GM18511 (cell line): ENCODE measurements at regions not wholly inside any gene's neighbourhood (a gene's known extent, or its start where the extent isn't known, plus 50 kb on each side); places are given as distances from the start of the nearest gene placed in this dataset.

ENCODE experiments used
- ATAC-seq: cut with Tn5 transposase; IDR thresholded peaks from one replicate; pipeline ENCODE4 v1.9.1; 2021; ENCODE audit warnings: mild to moderate bottlenecking, moderate library complexity; ENCODE audit not compliant: unreplicated experiment

GRCh38 chr5:77948476-77948875 is 172.3 kb upstream of the TBCA start:
- no peak for ATAC-seq

GRCh38 chr5:77947041-77947428 is 170.9 kb upstream of the TBCA start:
- no peak for ATAC-seq

GRCh38 chr5:77946381-77947040 is 170.4 kb upstream of the TBCA start:
- ATAC-seq, result no peak

GRCh38 chr5:77945874-77946273 is 169.7 kb upstream of the TBCA start:
- ATAC-seq, result no peak

GRCh38 chr5:77944757-77945340 is 168.7 kb upstream of the TBCA start:
- ATAC-seq, result no peak

DNA sequence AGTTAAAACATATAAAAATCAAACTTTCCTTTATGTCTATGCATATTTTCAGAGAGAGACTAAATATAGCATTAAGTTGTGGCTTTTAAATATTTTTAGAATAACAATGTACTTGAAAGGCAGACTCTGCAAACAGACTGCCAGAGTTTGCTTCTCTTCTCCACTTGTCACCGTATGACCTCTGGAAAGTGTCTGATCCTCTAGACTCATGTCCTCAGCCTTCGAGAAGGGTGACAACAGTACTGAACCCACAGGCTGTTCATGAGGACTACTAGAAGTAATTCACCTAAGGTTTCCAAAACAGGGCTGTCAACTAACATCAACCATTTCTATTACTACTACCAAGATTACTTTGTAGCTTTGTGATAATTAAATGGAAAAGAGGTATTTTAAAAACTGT is 167.7 kb upstream of the TBCA start:
- no peak for ATAC-seq

GRCh38 chr5:77942578-77943239 is 166.6 kb upstream of the TBCA start:
- no peak for ATAC-seq

DNA sequence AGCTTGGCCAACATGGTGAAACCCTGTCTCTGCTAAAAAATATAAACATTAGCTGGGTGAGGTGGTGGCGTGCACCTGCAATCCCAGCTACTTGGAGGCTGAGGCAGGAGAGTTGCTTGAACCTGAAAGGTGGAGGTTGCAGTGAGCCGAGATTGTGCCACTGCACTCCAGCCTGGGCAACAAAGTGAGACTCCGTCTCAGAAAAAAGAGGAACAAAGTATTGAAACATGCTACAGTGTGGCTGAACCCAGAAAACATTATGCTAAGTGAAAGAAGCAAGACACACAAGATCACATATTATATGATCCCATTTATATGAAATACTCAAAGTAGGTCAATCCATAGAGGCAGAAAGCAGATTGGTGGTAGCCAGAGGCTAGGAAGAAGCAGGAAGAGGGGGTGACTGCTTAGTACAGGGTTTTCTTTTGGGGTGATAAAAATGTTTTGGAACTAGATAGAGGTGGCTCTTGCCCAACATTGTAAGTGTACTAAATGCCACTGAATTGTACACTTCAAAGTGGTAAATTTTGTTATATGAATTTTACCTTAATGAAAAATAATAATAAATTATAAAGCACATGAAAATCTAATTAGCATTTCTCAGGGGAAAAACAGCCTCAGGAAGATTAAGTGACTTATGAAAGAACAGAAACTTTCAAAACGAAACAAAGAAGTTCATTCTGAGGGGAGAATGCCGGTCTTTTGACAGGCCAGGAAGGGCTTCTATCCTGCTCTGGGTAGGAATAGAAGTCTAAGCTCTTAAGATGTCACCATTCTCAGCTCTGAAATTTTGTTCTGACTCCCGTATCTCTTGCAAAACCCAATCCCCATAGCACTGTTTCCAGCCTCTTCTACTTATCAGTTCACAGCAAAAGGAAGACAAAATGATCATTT is 161.1 kb upstream of the TBCA start:
- ATAC-seq, result peak; percentile 85

DNA sequence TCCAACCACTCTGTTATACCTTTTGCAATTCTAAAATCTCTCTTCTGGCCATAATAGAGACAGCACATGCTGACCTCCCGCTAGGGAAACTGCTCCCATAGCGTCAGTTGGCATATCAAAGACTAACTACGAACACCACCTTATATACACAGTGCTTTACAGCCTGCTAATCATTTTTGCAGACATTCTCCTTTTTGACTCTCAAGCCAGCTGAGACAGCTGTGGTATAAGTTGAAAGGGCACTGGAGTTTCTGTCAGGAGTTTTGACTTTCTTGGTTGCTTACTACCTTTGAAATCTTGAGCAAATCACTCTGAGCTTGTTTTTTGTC is 160.2 kb upstream of the TBCA start:
- no peak for ATAC-seq

- peak; percentile 72 for ATAC-seq
These were observed 159.6 kb upstream of the TBCA start for GRCh38 chr5:77935506-77936364.

- no peak for ATAC-seq
These were observed 152.7 kb upstream of the TBCA start for GRCh38 chr5:77928776-77929300.

GRCh38 chr5:77926337-77926736 is 150.2 kb upstream of the TBCA start:
- ATAC-seq, result no peak

DNA sequence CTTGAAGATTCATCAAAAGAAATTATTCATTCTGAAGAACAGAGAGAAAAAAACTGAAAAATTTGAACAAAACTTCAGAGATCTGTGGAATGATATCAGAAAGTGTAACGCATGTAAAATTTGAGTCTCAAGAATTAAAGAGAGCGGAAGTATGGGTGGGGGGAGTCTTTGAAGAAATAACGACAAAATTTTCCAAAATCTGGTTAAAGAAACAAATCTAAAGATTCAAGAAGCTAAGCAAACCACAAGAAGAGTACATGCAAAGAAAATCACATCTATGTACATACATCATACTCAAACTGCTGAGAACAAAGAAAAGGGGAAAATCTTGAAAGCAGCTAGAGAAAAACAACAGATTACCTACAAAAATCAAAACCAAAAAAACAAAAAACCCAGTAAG is 149.4 kb upstream of the TBCA start:
- ATAC-seq, result no peak

GRCh38 chr5:77924081-77924480 is 147.9 kb upstream of the TBCA start:
- no peak for ATAC-seq

DNA sequence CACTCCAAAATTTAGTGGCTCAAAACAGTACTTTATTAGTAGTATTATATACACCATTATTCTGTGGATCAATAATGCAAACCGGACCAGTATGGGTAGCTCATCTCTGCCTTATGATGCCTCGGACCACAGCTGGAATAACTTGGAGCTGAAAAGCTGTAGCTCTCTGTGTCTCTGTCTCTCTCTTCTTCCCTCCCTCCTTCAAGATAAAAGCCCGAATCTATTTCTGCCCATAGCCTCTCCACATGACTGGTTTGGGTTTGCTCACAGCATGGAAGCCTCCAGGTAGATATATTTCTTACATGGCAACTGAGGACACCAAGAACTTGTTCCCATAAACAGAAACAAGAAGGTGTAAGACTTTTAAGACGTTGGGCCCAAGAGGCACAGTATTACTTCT is 147.5 kb upstream of the TBCA start:
- no peak for ATAC-seq

DNA sequence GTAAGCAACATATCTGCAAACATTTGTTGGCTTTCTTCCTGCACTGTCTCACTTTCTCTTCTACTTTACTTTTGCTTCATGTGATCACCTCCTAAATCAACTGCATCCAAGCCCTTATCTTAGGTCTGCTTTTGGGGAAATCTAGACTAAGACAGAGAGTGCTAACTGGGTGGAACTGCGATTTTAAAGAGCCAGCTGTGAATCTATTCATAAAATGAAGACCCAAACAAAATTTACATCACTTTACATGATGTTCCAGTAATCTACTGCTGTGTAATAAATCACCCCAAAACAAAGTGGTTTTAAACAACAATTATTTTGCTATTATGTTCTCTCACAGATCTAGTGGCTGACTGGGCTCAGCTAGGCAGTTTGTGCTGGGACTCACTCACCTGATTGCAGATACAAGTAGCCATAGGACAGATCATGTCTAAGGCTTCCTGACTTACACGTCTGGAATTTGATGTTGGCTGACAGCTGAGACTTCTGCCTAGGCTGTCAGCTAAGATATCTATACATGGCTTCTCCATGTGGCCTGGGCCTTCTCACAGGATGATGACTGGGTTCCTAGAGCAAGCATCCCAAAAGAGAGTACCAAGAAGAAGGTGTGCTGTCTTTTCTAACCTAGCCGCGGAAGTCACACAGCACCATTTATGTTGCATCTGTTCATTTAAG is 145.1 kb upstream of the TBCA start:
- ATAC-seq, result no peak

- ATAC-seq, result no peak
These were observed 144.4 kb upstream of the TBCA start for GRCh38 chr5:77920359-77921058.

- ATAC-seq, result no peak
These were observed 139.2 kb upstream of the TBCA start for GRCh38 chr5:77915346-77915745.

DNA sequence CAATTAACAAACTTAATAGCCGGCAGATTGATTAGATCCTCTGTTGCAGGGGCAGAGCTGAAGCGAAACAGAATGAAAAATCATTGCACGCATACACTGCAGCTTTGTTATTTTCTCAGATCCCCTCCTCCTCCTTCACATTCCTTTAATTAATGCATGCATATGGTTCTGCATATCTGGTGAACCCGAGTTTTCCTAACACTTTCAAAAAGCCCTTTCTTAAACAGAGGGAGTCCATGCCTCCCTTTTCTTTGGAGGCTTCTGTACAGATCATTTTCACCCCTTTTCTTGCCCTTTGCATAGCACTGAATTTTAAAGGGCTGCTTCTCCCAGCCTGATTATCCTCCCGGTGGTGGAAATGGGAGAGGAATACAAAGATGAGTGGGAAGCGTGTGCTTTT is 136.6 kb upstream of the TBCA start:
- ATAC-seq, result no peak
